Left ventricle myocardium inferior (tissue), 1 donor: ENCODE measurements at regions not wholly inside any gene's neighbourhood (a gene's known extent, or its start where the extent isn't known, plus 50 kb on each side); places are given as distances from the start of the nearest gene placed in this dataset.
"Not testable (repeated sequence)": the region's sequence is repeated elsewhere in the genome, so short reads cannot be mapped to it uniquely, and the experiment has no call there.

ENCODE experiments used
- DNase-seq: peaks from one replicate; pipeline ENCODE4 v3.0.0-alpha.2; 2020
- H3K27ac ChIP-seq: fragments of 200-600 bp; replicated peaks from 2 replicates; pipeline ENCODE4 v1.8.0; 2021
- H3K27me3 ChIP-seq: fragments of 200-600 bp; 2 replicates; pipeline ENCODE4 v1.8.0; 2021; ENCODE audit warnings: low read depth
- H3K36me3 ChIP-seq: fragments of 200-600 bp; 2 replicates; pipeline ENCODE4 v1.8.0; 2021
- H3K4me1 ChIP-seq: fragments of 200-600 bp; 2 replicates; pipeline ENCODE4 v1.8.0; 2021
- H3K4me3 ChIP-seq: fragments of 200-600 bp; 2 replicates; pipeline ENCODE4 v1.8.0; 2021; ENCODE audit warnings: mild to moderate bottlenecking, moderate library complexity
- H3K9me3 ChIP-seq: fragments of 200-600 bp; replicated peaks from 2 replicates; pipeline ENCODE4 v1.8.0; 2021
- CTCF ChIP-seq: fragments of 200-600 bp; IDR thresholded peaks from 2 replicates; pipeline ENCODE4 v1.8.0; 2021; ENCODE audit warnings: antibody characterized with exemption, mild to moderate bottlenecking, borderline replicate concordance
- intact Hi-C: fragments of 100-400 bp; cut with micrococcal nuclease; formaldehyde crosslinking; loops from one replicate; pipeline ENCODE4 v1.11.0; 2022
- donor health status: DM: no; HTN: yes; CAD: no; lungs with severe emphysema.

- intact Hi-C loops = no loop called here
- H3K27ac ChIP-seq = no peak overlapping the region
- H3K4me3 ChIP-seq = no peak overlapping the region
- no peak for TF ChIP-seq CTCF
- no peak for DNase-seq
- H3K36me3 ChIP-seq = no peaks in the 10 kb centered on the region
- no peaks in the 10 kb centered on the region for H3K4me1 ChIP-seq
- H3K9me3 ChIP-seq = no peaks in the 10 kb centered on the region
- peaks cover 32% of the 10 kb centered on the region for H3K27me3 ChIP-seq
These were observed 100.3 kb downstream of the C16orf95 start for GRCh38 chr16:87216841-87217275.

- DNase-seq, H3K36me3 ChIP-seq, H3K4me1 ChIP-seq, intact Hi-C loops, H3K27ac ChIP-seq, H3K4me3 ChIP-seq, H3K9me3 ChIP-seq: not testable (repeated sequence)
- H3K27me3 ChIP-seq = peaks cover 32% of the 10 kb centered on the region
These were observed 99.4 kb downstream of the C16orf95 start for GRCh38 chr16:87217802-87218201.

GRCh38 chr16:87218281-87219055, 98.7 kb downstream of the C16orf95 start:
- H3K27ac ChIP-seq = no peak overlapping the region
- no peak for TF ChIP-seq CTCF
- H3K4me1 ChIP-seq = no peaks in the 10 kb centered on the region
- DNase-seq = no peak
- H3K27me3 ChIP-seq = peaks cover 32% of the 10 kb centered on the region
- no peaks in the 10 kb centered on the region for H3K36me3 ChIP-seq
- H3K9me3 ChIP-seq = no peaks in the 10 kb centered on the region
- intact Hi-C loops = no loop called here
- no peak overlapping the region for H3K4me3 ChIP-seq

- Histone ChIP-seq H3K9me3 (no peaks in the 10 kb centered on the region), H3K27me3 (peaks cover 26% of the 10 kb centered on the region)
- intact Hi-C loops = no loop called here
These were observed 97.8 kb downstream of the C16orf95 start for GRCh38 chr16:87219287-87219909.

GRCh38 chr16:87221633-87222032, 95.6 kb downstream of the C16orf95 start:
- no peak overlapping the region for H3K4me3 ChIP-seq
- H3K9me3 ChIP-seq = no peaks in the 10 kb centered on the region
- H3K4me1 ChIP-seq = no peaks in the 10 kb centered on the region
- peaks cover 7% of the 10 kb centered on the region for H3K27me3 ChIP-seq
- TF ChIP-seq CTCF = no peak
- intact Hi-C loops = no loop called here
- no peak overlapping the region for H3K27ac ChIP-seq
- no peak for DNase-seq
- no peaks in the 10 kb centered on the region for H3K36me3 ChIP-seq

More at GRCh38 chr16:87219287-87219909, 97.8 kb downstream of the C16orf95 start:
- Histone ChIP-seq H3K27ac (no peak overlapping the region), H3K36me3 (no peaks in the 10 kb centered on the region), H3K4me1 (no peaks in the 10 kb centered on the region), H3K4me3 (no peak overlapping the region)
- no peak for DNase-seq
- no peak for TF ChIP-seq CTCF

GRCh38 chr16:87222335-87222734, 94.9 kb downstream of the C16orf95 start:
- Histone ChIP-seq H3K9me3 (no peaks in the 10 kb centered on the region), H3K27ac (no peak overlapping the region), H3K4me1 (no peaks in the 10 kb centered on the region), H3K4me3 (no peak overlapping the region), H3K27me3 (peaks cover under 1% of the 10 kb centered on the region), H3K36me3 (no peaks in the 10 kb centered on the region)
- TF ChIP-seq CTCF = no peak
- DNase-seq = no peak
- intact Hi-C loops = no loop called here
